Epithelial cell of esophagus (primary cell): ENCODE measurements at regions not wholly inside any gene's neighbourhood (a gene's known extent, or its start where the extent isn't known, plus 50 kb on each side); places are given as distances from the start of the nearest gene placed in this dataset.

Source experiments
- DNase-seq: peaks from one replicate; pipeline ENCODE4 v3.0.0; 2010; ENCODE audit warnings: low read depth
- H3K4me3 ChIP-seq: 2 replicates; pipeline ENCODE4 v1.5.1; 2011; ENCODE audit warnings: mild to moderate bottlenecking, low read length, control low read depth
- TF ChIP-seq, protein P1 (sequence below): IDR thresholded peaks from 2 replicates; pipeline ENCODE4 v1.5.1; 2011; ENCODE audit warnings: low read depth, mild to moderate bottlenecking, low read length, control low read depth, inconsistent platforms; ENCODE audit not compliant: insufficient read depth; ENCODE audit errors: missing control alignments

GRCh38 chr20:47950913-47951283 is 165.6 kb upstream of the SULF2 start:
- DNase-seq, result no peak
- no peak overlapping the region for H3K4me3 ChIP-seq
- TF ChIP-seq, protein P1, sequence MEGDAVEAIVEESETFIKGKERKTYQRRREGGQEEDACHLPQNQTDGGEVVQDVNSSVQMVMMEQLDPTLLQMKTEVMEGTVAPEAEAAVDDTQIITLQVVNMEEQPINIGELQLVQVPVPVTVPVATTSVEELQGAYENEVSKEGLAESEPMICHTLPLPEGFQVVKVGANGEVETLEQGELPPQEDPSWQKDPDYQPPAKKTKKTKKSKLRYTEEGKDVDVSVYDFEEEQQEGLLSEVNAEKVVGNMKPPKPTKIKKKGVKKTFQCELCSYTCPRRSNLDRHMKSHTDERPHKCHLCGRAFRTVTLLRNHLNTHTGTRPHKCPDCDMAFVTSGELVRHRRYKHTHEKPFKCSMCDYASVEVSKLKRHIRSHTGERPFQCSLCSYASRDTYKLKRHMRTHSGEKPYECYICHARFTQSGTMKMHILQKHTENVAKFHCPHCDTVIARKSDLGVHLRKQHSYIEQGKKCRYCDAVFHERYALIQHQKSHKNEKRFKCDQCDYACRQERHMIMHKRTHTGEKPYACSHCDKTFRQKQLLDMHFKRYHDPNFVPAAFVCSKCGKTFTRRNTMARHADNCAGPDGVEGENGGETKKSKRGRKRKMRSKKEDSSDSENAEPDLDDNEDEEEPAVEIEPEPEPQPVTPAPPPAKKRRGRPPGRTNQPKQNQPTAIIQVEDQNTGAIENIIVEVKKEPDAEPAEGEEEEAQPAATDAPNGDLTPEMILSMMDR, result no peak

DNA sequence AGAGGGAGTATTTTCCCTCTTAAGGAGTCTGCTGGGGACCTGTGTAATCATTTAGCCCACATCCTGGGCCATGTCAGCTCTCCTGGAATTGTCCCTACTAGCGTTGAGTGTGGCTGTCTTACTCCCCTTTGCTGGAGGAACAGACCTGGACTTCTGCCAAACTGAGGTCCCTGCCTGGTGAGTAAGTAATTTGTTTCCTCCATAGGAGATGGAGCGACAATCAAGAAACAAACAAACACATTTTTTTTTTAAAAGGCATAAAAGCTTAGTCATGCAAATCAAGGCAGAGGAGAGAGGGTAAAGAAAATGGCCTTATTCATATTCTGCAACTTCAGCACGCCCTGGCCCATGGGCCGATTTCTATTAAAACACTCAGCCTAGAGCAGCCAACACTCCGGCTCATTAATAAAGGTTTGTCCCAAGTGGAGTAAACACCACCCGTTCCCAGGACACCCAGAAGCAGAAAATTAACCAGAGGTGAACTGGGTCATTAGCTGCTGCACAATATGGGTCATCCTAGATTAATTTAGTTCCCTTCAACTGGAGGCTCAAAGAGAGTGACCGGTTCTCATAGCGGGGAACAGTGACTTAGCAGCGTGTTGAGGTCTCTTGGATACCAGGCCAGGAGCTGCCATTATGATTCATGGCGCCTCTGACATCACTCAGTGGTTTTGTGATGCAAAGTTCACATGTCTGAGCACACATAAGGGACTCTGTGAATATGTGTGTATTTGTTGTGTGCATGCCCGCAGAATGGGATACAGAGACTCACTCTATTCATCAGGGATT is 165.0 kb upstream of the SULF2 start:
- TF ChIP-seq, protein P1, result peak; percentile 8
- peak; percentile 80 for DNase-seq
- no peak overlapping the region for H3K4me3 ChIP-seq

GRCh38 chr20:47949230-47949629 is 163.9 kb upstream of the SULF2 start:
- TF ChIP-seq, protein P1, result no peak
- no peak overlapping the region for H3K4me3 ChIP-seq
- peak; percentile 86 for DNase-seq

- no peak overlapping the region for H3K4me3 ChIP-seq
- TF ChIP-seq, protein P1, result no peak
- no peak for DNase-seq
These were observed 159.4 kb upstream of the SULF2 start for GRCh38 chr20:47944682-47945081.

DNA sequence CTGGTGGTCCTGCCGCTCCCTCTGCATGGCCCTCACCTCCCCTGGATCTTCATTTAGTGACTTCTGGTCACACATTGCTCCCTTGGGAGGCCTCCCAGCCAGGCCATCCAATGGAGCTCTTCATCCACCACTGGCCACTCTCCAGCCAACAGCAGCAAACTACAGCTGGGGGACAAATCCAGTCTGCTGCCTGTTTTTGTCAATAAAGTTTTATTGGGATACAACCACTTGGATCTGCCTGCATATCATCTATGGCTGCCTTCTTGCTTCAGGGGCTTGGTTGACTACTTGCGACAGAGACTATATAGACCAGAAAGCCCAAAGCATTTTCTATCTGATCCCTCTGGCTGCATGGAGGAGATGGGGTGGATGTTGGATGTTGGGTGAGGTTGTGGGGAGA is 156.6 kb upstream of the SULF2 start:
- no peak for DNase-seq
- TF ChIP-seq, protein P1, result no peak
- H3K4me3 ChIP-seq, result no peak overlapping the region

DNA sequence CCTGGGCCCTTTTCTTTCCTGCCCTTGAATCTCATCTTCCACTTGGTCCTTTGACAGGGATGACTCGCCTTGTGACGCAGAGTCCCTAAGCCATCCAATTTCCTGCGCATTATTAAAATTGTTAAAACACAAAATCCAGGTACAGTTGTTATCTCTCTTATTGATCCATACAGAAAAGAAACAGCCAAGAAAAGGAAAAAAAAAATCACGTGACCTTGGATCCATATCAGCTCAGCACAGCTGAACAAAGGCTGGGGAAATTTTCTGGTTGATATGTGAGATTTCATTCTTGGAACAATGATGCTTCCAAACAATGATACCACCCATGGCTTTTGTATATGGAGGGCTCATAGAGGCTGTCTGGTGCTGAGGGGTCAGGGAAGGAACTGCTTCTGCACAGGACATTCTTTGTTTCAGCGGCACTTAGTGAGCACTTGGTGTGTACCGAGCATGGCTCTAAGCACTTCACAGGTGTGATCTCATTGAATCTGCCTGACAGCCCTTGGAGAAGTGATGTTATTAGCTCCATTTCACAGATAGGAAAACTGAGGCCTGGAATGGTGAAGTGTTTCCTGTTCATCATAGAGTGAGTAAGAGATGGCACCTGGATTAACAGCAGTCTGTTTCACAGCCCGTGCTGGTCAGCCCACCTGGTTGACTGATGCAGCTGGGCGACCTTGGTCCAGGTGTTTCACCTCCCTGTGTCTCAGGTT is 155.0 kb upstream of the SULF2 start:
- DNase-seq, result no peak
- H3K4me3 ChIP-seq, result no peak overlapping the region
- TF ChIP-seq, protein P1, result no peak
